ENCODE measurements at regions not wholly inside any gene's neighbourhood (a gene's known extent, or its start where the extent isn't known, plus 50 kb on each side); places are given as distances from the start of the nearest gene placed in this dataset.

DNA sequence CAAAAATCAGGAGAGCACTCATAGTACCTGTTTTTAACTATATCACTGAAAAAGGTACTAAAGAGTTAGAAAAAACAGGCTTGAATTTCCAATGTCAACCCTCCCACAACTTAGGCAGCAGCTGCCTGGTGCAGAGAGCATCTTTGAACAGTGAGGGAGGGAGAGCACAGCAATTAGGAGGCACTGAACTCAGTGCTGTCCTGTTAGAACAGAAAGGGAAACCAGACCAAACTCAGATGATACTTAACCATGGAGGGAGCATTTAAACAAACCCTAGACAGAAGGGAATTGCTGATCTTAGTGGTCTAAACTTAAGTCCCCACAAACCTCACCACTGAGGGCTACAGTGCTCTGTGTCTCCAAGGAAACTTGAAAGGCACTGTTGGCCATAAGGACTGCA lies 179.2 kb upstream of the AGTR1 start:
- H3K27me3 Mint-ChIP-seq (ENCODE audit: insufficient read depth, low read depth, poor library complexity), result peaks cover 2% of the 10 kb centered on the region
- H3F3A ChIP-seq (replicated peaks; ENCODE audit: low read depth), result no peaks in the 10 kb centered on the region

More for the DNA sequence above, 179.2 kb upstream of the AGTR1 start:
- no peak overlapping the region for H3K4me3 Mint-ChIP-seq
- DNase-seq (ENCODE audit: low spot score), result no peak
- H3K36me3 ChIP-seq (ENCODE audit: insufficient read depth), result no peaks in the 10 kb centered on the region
- no peak overlapping the region for H2AFZ ChIP-seq
- no peaks in the 10 kb centered on the region for H3K4me1 Mint-ChIP-seq
- H3K36me3 Mint-ChIP-seq (ENCODE audit: low read depth), result no peaks in the 10 kb centered on the region
- TF ChIP-seq EZH2phosphoT487 (IDR thresholded peaks at IDR 0.05; ENCODE audit: unreplicated experiment), result no peak
- TF ChIP-seq REST (IDR thresholded peaks at IDR 0.05; ENCODE audit: unreplicated experiment), result no peak
- no peak for TF ChIP-seq JUNB (IDR thresholded peaks at IDR 0.05; ENCODE audit: unreplicated experiment)
- TF ChIP-seq CREB1 (CRISPR knock-in tag; IDR thresholded peaks at IDR 0.05; ENCODE audit: low read depth), result no peak
- TF ChIP-seq ZNF114 (CRISPR knock-in tag; IDR thresholded peaks at IDR 0.05), result no peak
- TF ChIP-seq, protein P1, sequence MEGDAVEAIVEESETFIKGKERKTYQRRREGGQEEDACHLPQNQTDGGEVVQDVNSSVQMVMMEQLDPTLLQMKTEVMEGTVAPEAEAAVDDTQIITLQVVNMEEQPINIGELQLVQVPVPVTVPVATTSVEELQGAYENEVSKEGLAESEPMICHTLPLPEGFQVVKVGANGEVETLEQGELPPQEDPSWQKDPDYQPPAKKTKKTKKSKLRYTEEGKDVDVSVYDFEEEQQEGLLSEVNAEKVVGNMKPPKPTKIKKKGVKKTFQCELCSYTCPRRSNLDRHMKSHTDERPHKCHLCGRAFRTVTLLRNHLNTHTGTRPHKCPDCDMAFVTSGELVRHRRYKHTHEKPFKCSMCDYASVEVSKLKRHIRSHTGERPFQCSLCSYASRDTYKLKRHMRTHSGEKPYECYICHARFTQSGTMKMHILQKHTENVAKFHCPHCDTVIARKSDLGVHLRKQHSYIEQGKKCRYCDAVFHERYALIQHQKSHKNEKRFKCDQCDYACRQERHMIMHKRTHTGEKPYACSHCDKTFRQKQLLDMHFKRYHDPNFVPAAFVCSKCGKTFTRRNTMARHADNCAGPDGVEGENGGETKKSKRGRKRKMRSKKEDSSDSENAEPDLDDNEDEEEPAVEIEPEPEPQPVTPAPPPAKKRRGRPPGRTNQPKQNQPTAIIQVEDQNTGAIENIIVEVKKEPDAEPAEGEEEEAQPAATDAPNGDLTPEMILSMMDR (conservative IDR thresholded peaks at IDR 0.05; ENCODE audit: low read depth in 2 of 2), result no peak
- TF ChIP-seq POLR2AphosphoS5 (IDR thresholded peaks at IDR 0.05; ENCODE audit: low read depth), result no peak
- no peak for TF ChIP-seq ZNF331 (CRISPR knock-in tag; IDR thresholded peaks at IDR 0.05; ENCODE audit: low read depth)
- TF ChIP-seq NANOG (IDR thresholded peaks at IDR 0.05; ENCODE audit: borderline replicate concordance), result no peak
- TF ChIP-seq, protein P2, sequence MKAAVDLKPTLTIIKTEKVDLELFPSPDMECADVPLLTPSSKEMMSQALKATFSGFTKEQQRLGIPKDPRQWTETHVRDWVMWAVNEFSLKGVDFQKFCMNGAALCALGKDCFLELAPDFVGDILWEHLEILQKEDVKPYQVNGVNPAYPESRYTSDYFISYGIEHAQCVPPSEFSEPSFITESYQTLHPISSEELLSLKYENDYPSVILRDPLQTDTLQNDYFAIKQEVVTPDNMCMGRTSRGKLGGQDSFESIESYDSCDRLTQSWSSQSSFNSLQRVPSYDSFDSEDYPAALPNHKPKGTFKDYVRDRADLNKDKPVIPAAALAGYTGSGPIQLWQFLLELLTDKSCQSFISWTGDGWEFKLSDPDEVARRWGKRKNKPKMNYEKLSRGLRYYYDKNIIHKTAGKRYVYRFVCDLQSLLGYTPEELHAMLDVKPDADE (IDR thresholded peaks at IDR 0.05), result no peak
- TF ChIP-seq, protein P3, sequence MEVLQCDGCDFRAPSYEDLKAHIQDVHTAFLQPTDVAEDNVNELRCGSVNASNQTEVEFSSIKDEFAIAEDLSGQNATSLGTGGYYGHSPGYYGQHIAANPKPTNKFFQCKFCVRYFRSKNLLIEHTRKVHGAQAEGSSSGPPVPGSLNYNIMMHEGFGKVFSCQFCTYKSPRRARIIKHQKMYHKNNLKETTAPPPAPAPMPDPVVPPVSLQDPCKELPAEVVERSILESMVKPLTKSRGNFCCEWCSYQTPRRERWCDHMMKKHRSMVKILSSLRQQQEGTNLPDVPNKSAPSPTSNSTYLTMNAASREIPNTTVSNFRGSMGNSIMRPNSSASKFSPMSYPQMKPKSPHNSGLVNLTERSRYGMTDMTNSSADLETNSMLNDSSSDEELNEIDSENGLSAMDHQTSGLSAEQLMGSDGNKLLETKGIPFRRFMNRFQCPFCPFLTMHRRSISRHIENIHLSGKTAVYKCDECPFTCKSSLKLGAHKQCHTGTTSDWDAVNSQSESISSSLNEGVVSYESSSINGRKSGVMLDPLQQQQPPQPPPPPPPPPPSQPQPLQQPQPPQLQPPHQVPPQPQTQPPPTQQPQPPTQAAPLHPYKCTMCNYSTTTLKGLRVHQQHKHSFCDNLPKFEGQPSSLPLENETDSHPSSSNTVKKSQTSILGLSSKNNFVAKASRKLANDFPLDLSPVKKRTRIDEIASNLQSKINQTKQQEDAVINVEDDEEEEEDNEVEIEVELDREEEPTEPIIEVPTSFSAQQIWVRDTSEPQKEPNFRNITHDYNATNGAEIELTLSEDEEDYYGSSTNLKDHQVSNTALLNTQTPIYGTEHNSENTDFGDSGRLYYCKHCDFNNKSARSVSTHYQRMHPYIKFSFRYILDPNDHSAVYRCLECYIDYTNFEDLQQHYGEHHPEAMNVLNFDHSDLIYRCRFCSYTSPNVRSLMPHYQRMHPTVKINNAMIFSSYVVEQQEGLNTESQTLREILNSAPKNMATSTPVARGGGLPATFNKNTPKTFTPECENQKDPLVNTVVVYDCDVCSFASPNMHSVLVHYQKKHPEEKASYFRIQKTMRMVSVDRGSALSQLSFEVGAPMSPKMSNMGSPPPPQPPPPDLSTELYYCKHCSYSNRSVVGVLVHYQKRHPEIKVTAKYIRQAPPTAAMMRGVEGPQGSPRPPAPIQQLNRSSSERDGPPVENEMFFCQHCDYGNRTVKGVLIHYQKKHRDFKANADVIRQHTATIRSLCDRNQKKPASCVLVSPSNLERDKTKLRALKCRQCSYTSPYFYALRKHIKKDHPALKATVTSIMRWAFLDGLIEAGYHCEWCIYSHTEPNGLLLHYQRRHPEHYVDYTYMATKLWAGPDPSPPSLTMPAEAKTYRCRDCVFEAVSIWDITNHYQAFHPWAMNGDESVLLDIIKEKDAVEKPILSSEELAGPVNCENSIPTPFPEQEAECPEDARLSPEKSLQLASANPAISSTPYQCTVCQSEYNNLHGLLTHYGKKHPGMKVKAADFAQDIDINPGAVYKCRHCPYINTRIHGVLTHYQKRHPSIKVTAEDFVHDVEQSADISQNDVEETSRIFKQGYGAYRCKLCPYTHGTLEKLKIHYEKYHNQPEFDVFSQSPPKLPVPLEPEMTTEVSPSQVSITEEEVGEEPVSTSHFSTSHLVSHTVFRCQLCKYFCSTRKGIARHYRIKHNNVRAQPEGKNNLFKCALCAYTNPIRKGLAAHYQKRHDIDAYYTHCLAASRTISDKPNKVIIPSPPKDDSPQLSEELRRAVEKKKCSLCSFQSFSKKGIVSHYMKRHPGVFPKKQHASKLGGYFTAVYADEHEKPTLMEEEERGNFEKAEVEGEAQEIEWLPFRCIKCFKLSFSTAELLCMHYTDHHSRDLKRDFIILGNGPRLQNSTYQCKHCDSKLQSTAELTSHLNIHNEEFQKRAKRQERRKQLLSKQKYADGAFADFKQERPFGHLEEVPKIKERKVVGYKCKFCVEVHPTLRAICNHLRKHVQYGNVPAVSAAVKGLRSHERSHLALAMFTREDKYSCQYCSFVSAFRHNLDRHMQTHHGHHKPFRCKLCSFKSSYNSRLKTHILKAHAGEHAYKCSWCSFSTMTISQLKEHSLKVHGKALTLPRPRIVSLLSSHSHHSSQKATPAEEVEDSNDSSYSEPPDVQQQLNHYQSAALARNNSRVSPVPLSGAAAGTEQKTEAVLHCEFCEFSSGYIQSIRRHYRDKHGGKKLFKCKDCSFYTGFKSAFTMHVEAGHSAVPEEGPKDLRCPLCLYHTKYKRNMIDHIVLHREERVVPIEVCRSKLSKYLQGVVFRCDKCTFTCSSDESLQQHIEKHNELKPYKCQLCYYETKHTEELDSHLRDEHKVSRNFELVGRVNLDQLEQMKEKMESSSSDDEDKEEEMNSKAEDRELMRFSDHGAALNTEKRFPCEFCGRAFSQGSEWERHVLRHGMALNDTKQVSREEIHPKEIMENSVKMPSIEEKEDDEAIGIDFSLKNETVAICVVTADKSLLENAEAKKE (CRISPR knock-in tag; IDR thresholded peaks at IDR 0.05), result no peak
- no peak for TF ChIP-seq STAT1 (IDR thresholded peaks at IDR 0.05; ENCODE audit: unreplicated experiment)
- no peak for TF ChIP-seq EZH2 (IDR thresholded peaks at IDR 0.05; ENCODE audit: low read depth, unreplicated experiment)
- H3K27ac Mint-ChIP-seq, result no peak overlapping the region
- H4K20me1 ChIP-seq (replicated peaks; ENCODE audit: insufficient read depth), result no peaks in the 10 kb centered on the region
- no peak overlapping the region for H3K4me2 ChIP-seq
- no peak overlapping the region for H3K27ac ChIP-seq (ENCODE audit: low read depth)
- H3K9me3 Mint-ChIP-seq, result no peaks in the 10 kb centered on the region
- H3K4me1 ChIP-seq (ENCODE audit: insufficient read depth), result no peaks in the 10 kb centered on the region
- H3K79me2 ChIP-seq (replicated peaks; ENCODE audit: insufficient read depth), result no peaks in the 10 kb centered on the region
- H3K4me3 ChIP-seq, result no peak overlapping the region
- no peaks in the 10 kb centered on the region for H3K9me2 ChIP-seq (ENCODE audit: insufficient read depth)
- H3K27me3 ChIP-seq (ENCODE audit: insufficient read depth), result no peaks in the 10 kb centered on the region
- no peak for ATAC-seq

Data from GM23338 (cell line).